ENCODE measurements at regions not wholly inside any gene's neighbourhood (a gene's known extent, or its start where the extent isn't known, plus 50 kb on each side); places are given as distances from the start of the nearest gene placed in this dataset.
A peak's percentile ranks its signal among the peaks of the same experiment; 100 is the strongest.
"Not testable (repeated sequence)": the region's sequence is repeated elsewhere in the genome, so short reads cannot be mapped to it uniquely, and the experiment has no call there.

DNA sequence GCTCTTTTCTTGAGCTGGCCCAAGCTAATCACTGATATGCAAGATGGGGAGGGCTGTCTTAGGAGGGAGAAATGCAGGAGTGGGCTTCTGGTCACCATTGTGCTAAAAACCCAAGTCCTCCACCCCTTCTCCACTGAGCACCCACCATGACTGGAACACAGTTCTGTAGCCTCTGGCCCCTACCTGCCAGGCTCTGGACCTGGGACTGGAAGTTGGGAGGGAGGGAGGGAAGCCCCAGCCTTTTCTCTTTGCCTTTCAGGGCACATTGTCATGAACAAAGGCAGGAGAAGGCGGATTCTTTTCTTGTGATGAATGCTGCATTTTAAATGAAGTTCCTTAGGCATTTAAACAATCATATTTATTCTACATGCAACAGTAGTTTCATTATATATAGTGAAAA lies 559.1 kb upstream of the TRPC7 start:
- DNase-seq (ENCODE audit: low read depth), result no peak

DNA sequence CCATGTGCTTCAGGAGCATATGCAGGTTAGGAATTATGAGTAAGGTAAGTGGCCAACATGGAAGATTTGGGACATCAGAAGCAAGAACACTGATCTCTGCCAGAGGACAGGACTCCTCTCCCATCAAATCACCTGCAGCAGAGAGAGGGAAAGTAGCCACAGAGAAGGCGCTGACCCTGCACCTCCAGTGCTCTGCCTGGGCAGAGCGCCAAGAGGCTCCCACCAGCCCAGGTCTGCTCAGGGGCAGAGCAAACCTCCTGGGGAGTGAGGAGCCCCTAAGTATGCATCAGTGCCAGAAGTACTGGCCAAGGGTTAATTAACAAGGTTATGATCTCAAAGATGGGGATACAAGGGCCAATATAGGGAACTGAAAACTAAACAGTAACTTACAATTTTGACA lies 545.3 kb upstream of the TRPC7 start:
- DNase-seq (ENCODE audit: low read depth), result no peak

DNA sequence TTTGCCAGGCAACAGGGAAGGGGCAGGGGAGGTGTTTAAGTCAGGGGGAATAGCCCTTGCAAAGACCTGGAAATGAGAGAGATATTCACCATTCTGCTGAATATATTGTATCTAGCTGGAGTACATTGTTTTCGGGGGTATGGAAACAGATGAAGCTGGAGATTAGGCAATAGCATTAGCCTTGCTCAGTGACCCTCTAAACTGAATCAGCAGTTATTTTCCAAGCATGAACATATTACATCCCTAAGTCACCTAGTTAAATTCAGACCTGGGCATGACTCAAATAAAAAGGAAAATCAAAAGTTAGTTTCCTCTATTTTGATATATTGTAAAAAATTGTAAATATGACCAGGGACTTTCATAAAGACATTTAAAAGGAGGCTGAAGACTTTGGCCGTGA lies 544.6 kb upstream of the TRPC7 start:
- no peak for DNase-seq (ENCODE audit: low read depth)

DNA sequence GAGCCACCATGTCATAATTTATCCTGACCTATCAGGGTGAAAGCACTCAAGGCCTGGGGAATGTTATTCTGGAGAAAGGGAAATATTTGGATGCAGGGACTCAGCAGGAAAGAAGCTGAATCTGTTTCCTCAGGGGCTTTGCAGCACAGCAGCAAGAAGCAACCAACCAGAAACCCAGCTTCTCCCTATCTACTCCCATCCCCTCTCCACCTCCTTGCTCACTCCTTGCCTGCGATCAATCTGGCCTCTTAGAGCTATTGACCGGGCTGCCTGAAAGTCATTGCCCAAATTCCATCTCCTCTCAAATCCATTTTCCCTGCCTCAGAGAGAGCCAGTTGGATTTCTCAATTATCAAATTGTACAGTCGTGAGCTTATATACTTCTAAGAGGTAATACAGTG lies 542.0 kb upstream of the TRPC7 start:
- no peak for DNase-seq (ENCODE audit: low read depth)

DNA sequence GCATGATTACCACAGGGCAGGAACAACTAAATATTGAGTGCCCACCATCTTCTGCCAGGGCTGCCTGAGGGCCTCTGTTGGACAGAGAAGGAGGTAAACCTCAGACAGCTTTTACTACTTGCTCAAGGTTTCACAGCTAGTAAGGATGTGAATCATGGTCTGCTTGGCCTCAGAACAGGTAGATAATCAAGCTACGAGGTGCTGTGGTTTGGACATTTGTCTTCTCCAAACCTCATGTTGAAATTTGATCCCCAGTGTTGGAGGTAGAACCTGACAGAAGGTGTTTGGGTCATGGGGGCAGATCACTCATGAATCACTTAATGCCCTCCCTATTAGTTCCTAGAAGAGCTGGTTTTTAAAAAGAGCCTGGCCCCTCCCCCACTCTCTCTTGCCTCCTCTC lies 541.2 kb upstream of the TRPC7 start:
- DNase-seq (ENCODE audit: low read depth), result no peak

DNA sequence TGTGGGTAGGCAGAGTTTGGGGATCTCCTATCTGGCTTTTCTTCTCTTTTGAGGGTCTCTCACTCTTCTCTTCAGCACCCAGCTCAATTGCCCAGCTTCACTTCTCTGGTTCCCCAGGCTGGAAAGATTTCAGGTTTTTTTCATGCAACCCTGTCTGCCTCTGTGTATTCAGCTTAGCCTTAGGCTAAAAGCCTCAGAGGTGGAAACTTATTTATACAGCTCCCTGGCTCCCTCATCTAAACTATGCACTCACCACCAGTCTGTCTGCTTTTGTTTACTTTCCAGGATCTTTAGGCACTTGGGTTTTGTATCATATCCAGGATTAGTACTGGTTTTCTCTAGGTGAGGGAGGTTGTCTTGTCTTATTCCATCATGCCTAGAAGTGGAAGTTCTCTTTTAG lies 540.2 kb upstream of the TRPC7 start:
- DNase-seq (ENCODE audit: low read depth), result no peak

DNA sequence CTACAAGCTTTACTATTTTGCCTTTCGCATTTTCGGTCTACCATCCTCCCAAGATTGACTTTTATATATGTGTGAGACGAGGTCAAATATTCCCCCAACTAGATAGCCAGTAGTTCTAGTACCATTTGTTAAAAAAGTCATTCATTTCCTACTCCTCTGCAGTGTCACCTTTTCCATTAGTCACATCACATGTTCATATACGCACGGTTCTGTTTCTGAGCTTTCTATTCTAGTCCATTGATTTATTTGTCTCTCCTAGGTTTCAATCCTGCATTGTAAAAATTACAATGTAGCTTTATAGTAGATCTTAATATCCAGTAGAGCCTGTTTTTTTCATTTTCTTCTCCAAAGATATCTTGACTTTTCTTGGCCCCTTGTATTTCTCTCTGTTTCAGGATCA lies 528.7 kb upstream of the TRPC7 start:
- no peak for DNase-seq (ENCODE audit: low read depth)

DNA sequence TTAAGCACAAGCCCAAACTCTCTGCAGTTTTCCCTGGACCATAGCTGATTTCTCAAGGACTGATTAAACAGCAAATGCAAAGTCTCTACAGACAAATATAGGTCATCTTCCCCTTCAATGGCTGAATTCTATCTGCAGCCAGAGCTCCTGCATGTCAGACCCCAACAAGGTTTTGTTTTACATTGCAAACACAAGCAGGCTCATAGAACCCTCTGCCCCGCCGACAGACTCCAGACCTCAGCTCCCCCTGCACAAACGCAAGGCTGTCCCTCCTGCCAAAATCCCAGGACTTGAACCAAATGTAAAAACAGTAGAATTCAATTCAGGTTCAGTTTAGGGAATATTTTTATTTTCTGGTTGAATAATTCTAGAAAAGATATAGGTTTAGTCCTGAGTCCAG lies 526.7 kb upstream of the TRPC7 start:
- no peak for DNase-seq (ENCODE audit: low read depth)

DNA sequence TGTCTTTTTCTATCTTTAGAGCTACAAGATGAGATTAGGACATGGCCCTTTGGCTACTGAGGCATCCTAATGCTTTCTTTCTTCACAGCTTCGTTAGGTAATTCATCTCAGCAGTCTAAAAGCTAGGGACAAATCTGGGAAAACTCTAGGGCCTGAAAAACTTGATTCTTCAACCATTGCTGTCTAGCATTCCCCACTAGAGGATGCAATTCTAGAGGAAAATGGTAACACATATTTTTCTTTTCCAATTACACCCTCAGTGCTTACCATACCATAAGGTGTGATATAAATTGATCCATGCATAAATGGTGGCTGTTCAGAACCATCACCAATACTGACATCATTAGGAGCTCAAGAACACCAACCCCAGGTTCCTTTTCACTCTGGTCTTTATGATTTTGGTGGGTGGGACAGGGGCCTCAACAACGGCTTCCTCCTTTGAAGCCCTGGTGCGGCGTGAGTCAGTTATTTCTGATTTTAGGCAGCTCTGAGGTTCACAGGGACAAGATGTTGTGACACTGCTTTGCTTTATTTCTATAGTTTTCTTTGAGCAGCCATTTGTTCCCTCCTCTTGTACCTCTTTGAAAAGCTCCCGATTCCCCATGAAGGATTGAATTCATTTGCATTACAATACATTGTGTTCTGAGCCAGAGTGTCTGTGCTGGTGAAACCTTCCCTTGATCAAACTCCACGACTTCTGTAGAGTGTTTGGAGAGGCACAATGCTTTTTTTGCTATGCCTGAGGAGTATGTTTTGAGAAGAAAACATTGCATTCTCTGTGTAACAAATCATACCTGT lies 526.0 kb upstream of the TRPC7 start:
- DNase-seq (ENCODE audit: low read depth), result no peak

DNA sequence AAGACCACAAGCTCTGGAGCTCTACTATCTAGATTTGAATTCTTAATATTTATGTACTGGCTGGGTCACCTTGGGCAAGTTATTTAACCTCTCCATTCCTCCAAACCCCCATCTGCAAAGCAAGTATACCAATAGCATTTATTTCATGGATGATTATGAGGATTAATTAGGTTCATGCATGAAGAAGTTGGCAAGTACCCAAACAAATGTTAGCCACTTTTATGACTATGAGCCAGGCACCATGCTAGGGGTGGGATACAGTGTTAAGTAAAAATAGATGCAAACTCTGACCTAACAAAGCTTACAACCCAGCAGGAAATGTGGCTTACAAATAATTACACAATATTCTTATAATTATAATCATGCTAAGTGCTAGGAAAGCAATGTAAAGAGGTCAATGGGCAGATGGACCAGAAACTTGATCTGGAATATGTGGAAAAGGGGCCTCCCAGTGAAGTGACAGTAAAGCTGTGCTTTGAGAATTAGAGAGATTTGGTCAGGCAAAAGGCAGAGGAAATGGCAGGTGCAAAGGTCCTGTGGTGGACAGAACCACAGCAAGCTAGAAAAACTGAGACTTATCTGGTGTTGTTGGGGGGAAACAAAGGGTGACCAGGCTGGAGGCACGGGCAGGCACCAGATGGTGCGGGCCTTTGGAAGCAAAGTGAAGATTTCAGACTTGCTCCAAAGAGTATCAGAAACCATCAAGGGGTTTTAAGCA lies 525.2 kb upstream of the TRPC7 start:
- no peak for DNase-seq (ENCODE audit: low read depth)

DNA sequence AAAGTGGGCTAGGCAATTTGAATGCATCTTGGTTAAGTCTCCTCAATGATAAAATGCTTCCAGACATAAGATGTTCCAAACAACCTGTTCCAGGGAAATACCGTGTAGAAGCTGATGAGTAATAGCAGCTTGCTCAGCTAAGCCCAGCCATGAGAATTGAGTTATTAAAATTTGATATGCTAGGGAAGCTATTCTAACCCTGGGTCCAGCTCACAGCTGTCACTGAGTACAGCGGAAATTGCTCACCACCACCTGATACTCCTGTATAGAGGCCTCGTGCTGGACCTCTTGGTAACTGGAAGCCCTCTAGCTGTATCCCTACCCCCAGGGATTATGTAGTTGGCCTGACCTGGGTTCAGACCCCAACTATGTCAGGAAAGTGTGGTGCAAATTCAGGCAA lies 521.3 kb upstream of the TRPC7 start:
- no peak for DNase-seq (ENCODE audit: low read depth)

DNA sequence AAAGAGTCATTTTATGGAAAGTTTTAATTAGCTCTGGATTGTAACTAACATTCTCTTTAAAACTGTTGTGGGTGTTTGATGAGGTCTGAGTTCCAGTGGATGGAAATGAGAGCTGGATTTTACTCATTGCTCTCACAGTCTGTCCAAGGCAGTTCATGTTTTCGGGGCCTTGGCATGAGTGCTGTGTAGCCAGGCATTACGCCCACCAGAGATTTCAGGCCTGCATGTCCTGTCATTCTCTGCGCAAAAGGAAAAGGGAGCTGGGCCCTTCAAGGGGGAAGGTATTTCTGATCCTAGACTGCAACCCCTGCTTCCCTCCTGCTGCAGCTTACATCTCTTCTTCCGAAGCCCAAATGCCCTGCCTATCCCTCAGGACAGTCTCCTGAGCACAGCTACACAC lies 499.6 kb upstream of the TRPC7 start:
- DNase-seq (ENCODE audit: low read depth), result no peak

DNA sequence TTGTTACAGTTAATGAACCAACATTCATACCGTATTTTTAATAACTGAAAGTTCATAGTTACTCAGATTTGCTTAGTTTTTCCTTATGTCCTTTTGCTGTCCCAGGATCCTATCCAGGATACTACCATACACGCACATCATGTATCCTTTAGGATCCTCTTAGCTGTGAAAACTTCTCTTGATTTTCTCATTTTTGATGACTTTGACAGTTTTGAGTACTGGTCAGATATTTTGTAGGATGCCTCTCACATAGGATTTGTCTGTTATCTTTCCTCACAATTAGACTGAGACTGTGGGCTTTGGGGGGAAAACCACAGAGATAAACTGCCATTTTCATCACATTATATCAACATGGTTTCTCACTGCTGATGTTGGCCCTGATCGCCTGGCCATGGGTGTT lies 491.3 kb upstream of the TRPC7 start:
- no peak for DNase-seq (ENCODE audit: low read depth)

DNA sequence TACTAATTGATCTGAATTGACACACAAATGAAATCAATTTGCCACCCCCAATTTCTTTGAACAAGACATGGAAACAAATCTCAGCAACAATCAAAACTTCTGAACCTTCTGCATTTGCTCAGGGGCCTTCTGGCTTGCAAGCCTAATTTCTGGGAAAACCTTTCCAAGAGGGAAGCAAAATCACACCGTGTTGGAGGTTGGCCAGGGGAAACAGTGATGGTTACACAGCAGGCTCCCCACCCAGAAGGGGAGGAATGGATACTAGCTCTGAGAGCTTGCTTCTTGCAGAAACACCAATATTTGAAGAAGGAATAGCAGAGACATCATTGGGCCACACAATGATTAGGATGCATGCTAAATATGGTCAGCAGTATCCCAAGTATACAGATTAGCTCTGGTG lies 488.6 kb upstream of the TRPC7 start:
- DNase-seq (ENCODE audit: low read depth), result no peak

DNA sequence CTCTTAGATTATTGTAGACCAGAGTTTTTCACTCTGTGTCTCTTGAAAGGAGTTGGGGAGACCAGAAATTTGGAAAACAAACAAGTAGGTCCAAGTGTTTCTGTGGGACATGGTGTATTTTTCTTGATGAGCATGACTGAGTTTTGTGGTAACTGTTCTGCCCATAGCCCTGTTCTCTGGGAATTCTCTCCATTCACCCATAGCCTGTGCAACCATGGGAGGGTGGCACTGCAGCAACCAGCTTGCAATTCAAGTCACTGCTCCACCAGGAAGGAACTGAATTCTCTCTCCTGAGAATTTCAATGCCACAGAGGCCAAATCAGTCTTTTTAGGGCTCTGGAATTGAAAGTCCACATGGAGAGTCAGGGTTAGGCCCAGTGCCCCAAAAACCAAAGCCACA lies 475.3 kb upstream of the TRPC7 start:
- no peak for DNase-seq (ENCODE audit: low read depth)

DNA sequence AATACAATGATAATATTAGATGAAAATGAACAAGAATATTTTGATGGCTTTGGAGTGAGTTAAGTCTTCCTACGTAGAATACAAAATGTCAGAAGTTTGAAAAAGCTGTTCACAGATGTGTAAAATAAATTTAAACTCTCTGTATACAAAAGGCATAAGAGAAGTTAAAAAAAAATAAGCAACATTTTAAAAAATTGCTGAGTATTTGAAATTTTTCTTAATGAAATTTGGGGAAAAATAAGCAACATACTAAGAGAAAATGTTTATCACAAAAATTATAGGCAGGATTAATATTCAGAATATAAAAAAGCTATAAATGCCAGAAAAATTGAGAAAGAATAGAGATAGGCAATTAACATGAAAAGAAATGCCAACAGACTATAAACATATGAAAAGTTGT lies 470.7 kb upstream of the TRPC7 start:
- DNase-seq (ENCODE audit: low read depth), result no peak

DNA sequence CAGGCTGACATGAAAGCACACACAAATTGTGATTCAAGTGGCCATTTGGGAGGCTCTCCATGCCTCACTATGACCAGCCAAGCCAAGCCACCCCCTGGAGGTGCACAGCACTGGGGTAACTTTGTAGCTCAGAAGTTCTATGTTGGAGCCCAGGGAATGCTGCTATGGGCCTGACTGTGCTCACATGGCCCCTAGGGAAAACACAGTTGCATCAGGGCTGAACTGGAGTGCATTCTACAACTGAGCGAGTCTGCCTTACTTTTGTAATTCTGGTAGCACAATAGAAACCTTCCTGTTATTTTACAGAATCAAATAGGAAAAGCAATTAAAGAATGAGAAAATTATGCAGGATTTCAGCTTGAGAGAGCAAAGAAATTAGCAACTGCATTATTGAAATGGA lies 455.5 kb upstream of the TRPC7 start:
- no peak for DNase-seq (ENCODE audit: low read depth)

DNA sequence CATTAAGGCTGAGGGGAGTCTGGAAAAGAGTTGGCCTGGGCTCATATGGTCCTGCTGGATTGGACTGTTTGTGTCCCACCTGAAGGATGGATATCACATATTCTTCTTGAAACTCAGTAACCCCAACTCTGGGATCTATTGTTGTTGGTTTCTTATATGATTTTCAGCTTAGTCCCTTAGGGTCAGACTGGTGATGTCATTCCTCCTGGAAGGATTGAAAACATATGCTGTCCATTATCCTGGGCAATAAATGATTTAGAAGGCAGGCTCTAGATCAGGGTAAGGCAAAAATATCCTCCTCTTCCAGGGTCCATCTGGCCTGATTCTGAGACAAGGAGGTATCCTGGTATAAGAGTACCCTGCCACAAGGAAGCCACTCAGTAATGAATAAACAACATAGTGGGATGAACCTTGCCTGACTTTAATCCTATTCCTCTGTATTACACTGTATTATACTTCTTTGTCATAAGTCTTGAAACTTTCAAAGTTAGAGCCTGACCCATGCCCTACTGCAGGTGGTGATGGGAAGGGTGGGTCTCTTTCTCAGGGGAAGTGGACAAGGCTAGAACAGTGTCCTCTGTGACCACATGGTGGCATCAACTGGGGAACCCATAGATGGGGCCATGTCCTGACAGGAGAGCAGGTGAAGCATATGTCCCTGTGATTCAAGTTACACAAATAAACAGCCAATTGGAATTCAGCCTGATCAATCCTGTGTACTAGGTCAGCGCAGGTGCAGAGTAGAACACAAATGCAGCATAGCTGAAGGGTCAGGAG lies 454.4 kb upstream of the TRPC7 start:
- DNase-seq (ENCODE audit: low read depth), result no peak

DNA sequence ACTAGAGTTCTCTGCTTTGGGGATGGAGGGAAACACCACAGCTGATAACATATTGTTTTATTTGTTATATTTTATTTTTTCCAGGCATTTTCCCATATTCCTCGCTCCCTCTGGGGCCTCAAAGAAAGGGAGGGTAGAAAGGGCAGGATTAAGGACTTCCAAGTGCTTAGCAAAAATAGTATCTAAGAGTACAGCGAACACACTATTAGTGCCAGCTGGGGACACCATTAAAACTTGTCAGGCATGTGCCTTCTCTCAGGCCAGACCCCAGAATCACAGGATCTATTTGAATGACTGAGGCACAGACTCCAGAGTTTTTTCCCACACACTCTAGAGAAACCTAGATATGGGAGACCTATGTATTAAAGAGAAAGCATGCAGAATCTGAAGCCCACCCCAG lies 451.0 kb upstream of the TRPC7 start:
- no peak for DNase-seq (ENCODE audit: low read depth)

DNA sequence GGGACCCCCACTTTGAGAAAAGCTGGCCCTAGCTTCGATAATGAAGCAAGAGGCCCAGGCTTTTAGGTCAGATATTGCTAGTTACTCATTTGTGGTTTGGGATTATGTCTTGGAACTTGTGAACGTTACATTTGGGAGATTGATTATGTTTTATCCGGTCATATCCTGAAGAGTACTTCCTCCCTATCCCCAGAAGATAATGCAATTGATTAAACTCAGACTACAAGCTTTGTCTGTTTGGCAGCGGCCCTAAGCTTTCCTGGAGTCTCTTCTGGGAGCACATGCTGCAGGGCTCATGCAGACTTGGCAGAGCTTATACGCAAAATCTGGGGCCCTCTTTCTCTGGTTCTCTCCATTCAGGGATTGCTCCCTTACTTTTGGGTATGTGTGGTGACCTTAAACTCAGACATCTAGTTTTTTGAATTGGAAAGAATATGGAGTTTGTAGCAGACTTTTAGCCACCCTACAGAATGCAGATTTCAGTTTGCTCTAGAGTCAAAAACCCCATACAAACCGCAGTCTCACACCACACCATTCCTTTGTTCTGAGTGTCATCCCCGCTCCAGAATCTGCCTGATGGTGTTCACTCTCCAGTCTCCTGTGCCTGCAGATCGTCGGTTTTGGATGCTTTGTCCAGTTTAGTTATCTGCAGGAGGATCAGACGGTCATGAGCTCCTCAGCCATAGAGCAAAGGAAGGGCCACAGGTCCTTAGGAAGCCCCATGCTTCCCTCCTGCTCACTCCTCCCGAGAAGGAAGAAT lies 449.5 kb upstream of the TRPC7 start:
- peak; percentile 33 for DNase-seq (ENCODE audit: low read depth)

DNA sequence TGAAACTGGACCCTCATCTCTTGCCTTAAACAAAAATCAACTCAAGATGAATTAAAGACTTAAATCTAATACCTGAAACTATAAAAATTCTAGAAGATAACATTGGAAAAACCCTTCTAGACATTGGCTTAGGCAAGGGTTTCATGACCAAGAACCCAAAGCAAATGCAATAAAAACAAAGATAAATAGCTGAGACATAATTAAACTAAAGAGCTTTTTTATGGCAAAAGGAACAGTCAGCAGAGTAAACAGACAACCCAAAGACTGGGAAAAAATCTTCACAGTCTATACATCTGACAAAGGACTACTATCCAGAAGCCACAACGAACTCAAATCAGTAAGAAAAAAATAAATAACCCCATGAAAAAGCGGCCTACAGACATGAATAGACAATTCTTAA lies 446.9 kb upstream of the TRPC7 start:
- DNase-seq (ENCODE audit: low read depth), result not testable (repeated sequence)

DNA sequence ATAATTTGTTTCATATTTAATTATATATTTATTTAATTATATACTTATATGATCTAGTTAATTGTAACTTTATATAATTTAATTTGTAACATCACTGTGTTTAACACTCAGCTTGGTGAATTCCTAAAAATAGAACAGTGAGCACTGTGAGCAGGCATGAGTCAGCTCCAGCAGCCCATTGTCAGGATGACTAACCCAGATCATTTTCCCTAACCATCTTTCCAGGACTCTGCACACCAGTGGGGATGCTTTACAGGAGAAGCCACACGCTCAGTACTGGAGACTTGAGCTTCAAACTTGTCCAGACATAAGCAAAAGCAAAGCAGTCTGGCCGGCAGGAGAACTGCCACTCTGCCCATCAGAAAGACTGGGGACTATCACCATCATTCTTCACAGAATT lies 446.2 kb upstream of the TRPC7 start:
- peak; percentile 88 for DNase-seq (ENCODE audit: low read depth)

All from stromal cell of bone marrow (primary cell).